ENCODE measurements at regions not wholly inside any gene's neighbourhood (a gene's known extent, or its start where the extent isn't known, plus 50 kb on each side); places are given as distances from the start of the nearest gene placed in this dataset.

- no peak for DNase-seq
These were observed 83.5 kb downstream of the NDUFS5 start for GRCh38 chr1:39109644-39110043.

GRCh38 chr1:39110325-39110851 lies 84.2 kb downstream of the NDUFS5 start:
- no peak for DNase-seq

GRCh38 chr1:39110882-39111281 lies 84.7 kb downstream of the NDUFS5 start:
- no peak for DNase-seq

- no peak for DNase-seq
These were observed 87.1 kb downstream of the NDUFS5 start for GRCh38 chr1:39113109-39113743.

GRCh38 chr1:39115271-39116110 lies 89.0 kb upstream of the MACF1 start:
- no peak for DNase-seq

GRCh38 chr1:39116116-39116607 lies 88.3 kb upstream of the MACF1 start:
- no peak for DNase-seq

GRCh38 chr1:39116860-39117728 lies 87.4 kb upstream of the MACF1 start:
- no peak for DNase-seq

- DNase-seq = no peak
These were observed 86.5 kb upstream of the MACF1 start for GRCh38 chr1:39117899-39118450.

- no peak for DNase-seq
These were observed 82.4 kb upstream of the MACF1 start for GRCh38 chr1:39122056-39122455.

- DNase-seq = no peak
These were observed 80.2 kb upstream of the MACF1 start for GRCh38 chr1:39124282-39124681.

GRCh38 chr1:39127513-39127912 lies 77.0 kb upstream of the MACF1 start:
- no peak for DNase-seq

- DNase-seq = no peak
These were observed 76.4 kb upstream of the MACF1 start for GRCh38 chr1:39128126-39128525.

GRCh38 chr1:39128959-39129358 lies 75.5 kb upstream of the MACF1 start:
- no peak for DNase-seq

- DNase-seq = no peak
These were observed 75.0 kb upstream of the MACF1 start for GRCh38 chr1:39129514-39129913.

GRCh38 chr1:39130325-39130724 lies 74.2 kb upstream of the MACF1 start:
- no peak for DNase-seq

GRCh38 chr1:39131940-39132339 lies 72.6 kb upstream of the MACF1 start:
- DNase-seq = no peak

GRCh38 chr1:39132505-39133339 lies 71.8 kb upstream of the MACF1 start:
- no peak for DNase-seq

GRCh38 chr1:39133340-39133684 lies 71.2 kb upstream of the MACF1 start:
- no peak for DNase-seq

- DNase-seq = no peak
These were observed 69.6 kb upstream of the MACF1 start for GRCh38 chr1:39134768-39135333.

- DNase-seq = no peak
These were observed 67.9 kb upstream of the MACF1 start for GRCh38 chr1:39136638-39137037.

GRCh38 chr1:39139723-39140360 lies 64.7 kb upstream of the MACF1 start:
- DNase-seq = no peak

Measured in SIG-M5 (cell line).